Vagina (tissue), 2 donors: ENCODE measurements at regions not wholly inside any gene's neighbourhood (a gene's known extent, or its start where the extent isn't known, plus 50 kb on each side); places are given as distances from the start of the nearest gene placed in this dataset.

Experiments used
- POLR2A ChIP-seq, 2 donors: fragments of 450-650 bp; IDR thresholded peaks; one replicate each; pipeline ENCODE4 v1.6.1; 2017; ENCODE audit warnings: antibody characterized with exemption in 2 of 2, mild to moderate bottlenecking in 2 of 2, moderate library complexity in 2 of 2
- POLR2AphosphoS5 ChIP-seq, 2 donors: sonication (generic); formaldehyde crosslinking; IDR thresholded peaks; one replicate each; pipeline ENCODE4 v1.9.0; 2017; ENCODE audit warnings: antibody characterized with exemption in 2 of 2, mild to moderate bottlenecking in 2 of 2, low read depth in 1 of 2; ENCODE audit not compliant: insufficient read depth in 1 of 2
- TF ChIP-seq, protein P1 (sequence below), 3 experiments: fragments of 450-650 bp in 2 of 3; fragments of 200-600 bp in 1 of 3; sonication (generic) in 1 of 3; IDR thresholded peaks; one replicate each; pipeline ENCODE4 v1.5.1; 2017 to 2019; ENCODE audit warnings: antibody characterized with exemption in 3 of 3, mild to moderate bottlenecking in 2 of 3, moderate library complexity in 2 of 3

DNA sequence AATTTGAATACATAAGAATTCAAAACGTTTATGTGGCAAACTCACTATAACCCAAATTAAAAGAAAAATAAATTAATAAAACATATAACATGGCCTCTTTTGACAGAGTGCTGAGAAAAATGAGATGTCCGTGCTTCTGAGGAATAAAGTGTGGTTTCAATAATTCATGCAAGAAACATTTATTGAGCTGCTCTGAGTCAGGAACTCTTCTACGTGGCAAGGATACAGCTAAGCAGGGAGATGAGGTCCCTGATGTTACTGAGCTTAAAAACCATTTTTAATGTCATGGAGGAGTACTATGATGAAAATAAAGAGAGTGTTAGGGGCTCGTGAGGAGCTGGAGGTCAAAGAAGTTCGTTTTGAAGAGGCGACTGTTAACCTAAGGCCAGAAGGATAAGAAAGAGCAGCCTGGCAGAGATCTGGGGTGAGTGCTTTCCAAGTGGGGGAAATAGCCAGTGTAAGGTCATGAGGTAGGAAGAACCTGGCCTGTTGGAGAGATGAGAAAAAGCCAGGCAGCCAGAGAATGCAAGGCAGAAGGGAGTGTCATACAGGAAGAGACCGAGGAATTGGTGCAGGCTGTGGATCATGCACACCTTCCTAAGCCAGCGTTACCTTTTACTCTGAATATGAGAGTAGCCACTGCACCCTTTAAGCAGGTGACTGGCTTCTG lies 182.2 kb upstream of the DUSP10 start:
- TF ChIP-seq, protein P1, sequence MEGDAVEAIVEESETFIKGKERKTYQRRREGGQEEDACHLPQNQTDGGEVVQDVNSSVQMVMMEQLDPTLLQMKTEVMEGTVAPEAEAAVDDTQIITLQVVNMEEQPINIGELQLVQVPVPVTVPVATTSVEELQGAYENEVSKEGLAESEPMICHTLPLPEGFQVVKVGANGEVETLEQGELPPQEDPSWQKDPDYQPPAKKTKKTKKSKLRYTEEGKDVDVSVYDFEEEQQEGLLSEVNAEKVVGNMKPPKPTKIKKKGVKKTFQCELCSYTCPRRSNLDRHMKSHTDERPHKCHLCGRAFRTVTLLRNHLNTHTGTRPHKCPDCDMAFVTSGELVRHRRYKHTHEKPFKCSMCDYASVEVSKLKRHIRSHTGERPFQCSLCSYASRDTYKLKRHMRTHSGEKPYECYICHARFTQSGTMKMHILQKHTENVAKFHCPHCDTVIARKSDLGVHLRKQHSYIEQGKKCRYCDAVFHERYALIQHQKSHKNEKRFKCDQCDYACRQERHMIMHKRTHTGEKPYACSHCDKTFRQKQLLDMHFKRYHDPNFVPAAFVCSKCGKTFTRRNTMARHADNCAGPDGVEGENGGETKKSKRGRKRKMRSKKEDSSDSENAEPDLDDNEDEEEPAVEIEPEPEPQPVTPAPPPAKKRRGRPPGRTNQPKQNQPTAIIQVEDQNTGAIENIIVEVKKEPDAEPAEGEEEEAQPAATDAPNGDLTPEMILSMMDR (IDR thresholded peaks at IDR 0.05): no peak
- TF ChIP-seq POLR2A (IDR thresholded peaks at IDR 0.05): no peak
- TF ChIP-seq POLR2AphosphoS5 (IDR thresholded peaks at IDR 0.05; ENCODE audit: insufficient read depth in 1 of 2, low read depth in 1 of 2): no peak
